Nephron progenitor cell (in vitro differentiated cells): ENCODE measurements at regions not wholly inside any gene's neighbourhood (a gene's known extent, or its start where the extent isn't known, plus 50 kb on each side); places are given as distances from the start of the nearest gene placed in this dataset.

Source experiments
- DNase-seq: peaks from one replicate; pipeline ENCODE4 v3.0.0; 2021
- H3K27ac Mint-ChIP-seq: 2 replicates; pipeline ENCODE4 v1.8.0; 2021; ENCODE audit warnings: mild to moderate bottlenecking, moderate library complexity, mixed read lengths
- H3K27me3 Mint-ChIP-seq: 2 replicates; pipeline ENCODE4 v1.8.0; 2021; ENCODE audit warnings: mild to moderate bottlenecking, low read depth, mixed read lengths; ENCODE audit not compliant: poor library complexity
- H3K36me3 Mint-ChIP-seq: 2 replicates; pipeline ENCODE4 v1.8.0; 2021; ENCODE audit warnings: low read depth, mixed read lengths
- H3K4me1 Mint-ChIP-seq: 2 replicates; pipeline ENCODE4 v1.8.0; 2021; ENCODE audit warnings: mixed read lengths
- H3K4me3 Mint-ChIP-seq: 2 replicates; pipeline ENCODE4 v1.8.0; 2021; ENCODE audit warnings: mild to moderate bottlenecking, moderate library complexity, mixed read lengths
- H3K9me3 Mint-ChIP-seq: 2 replicates; pipeline ENCODE4 v1.8.0; 2021; ENCODE audit warnings: mild to moderate bottlenecking, moderate library complexity, mixed read lengths
- CTCF ChIP-seq: fragments of 200-600 bp; sonication (generic); IDR thresholded peaks from 2 replicates; pipeline ENCODE4 v1.5.0; 2021; ENCODE audit warnings: antibody characterized with exemption

GRCh38 chr2:70036290-70036689 is 51.0 kb upstream of the PCBP1 start:
- Mint-ChIP-seq H3K9me3 (no peaks in the 10 kb centered on the region), H3K4me3 (no peak overlapping the region), H3K36me3 (peaks cover 39% of the 10 kb centered on the region), H3K27ac (no peak overlapping the region), H3K27me3 (no peaks in the 10 kb centered on the region), H3K4me1 (peaks cover 6% of the 10 kb centered on the region)
- no peak for DNase-seq
- TF ChIP-seq CTCF = no peak

- no peak overlapping the region for H3K4me3 Mint-ChIP-seq
- H3K27me3 Mint-ChIP-seq = no peaks in the 10 kb centered on the region
- no peak overlapping the region for H3K27ac Mint-ChIP-seq
- no peak for DNase-seq
- H3K4me1 Mint-ChIP-seq = peaks cover 10% of the 10 kb centered on the region
- H3K9me3 Mint-ChIP-seq = no peaks in the 10 kb centered on the region
- H3K36me3 Mint-ChIP-seq = peaks cover 45% of the 10 kb centered on the region
- no peak for TF ChIP-seq CTCF
Observed at GRCh38 chr2:70035344-70035844, 51.9 kb upstream of the PCBP1 start.

- Mint-ChIP-seq H3K27me3 (no peaks in the 10 kb centered on the region), H3K27ac (peak overlapping the region; percentile 88)
- no peak for DNase-seq
Observed at GRCh38 chr2:70030724-70031420, 56.4 kb upstream of the PCBP1 start.

GRCh38 chr2:70029814-70030409 is 57.4 kb upstream of the PCBP1 start:
- TF ChIP-seq CTCF = no peak
- DNase-seq = peak; percentile 14
- Mint-ChIP-seq H3K27me3 (no peaks in the 10 kb centered on the region), H3K36me3 (peaks cover 50% of the 10 kb centered on the region), H3K9me3 (no peaks in the 10 kb centered on the region), H3K27ac (peak overlapping the region; percentile 88), H3K4me3 (no peak overlapping the region), H3K4me1 (peaks cover 19% of the 10 kb centered on the region)

More at GRCh38 chr2:70030724-70031420, 56.4 kb upstream of the PCBP1 start:
- Mint-ChIP-seq H3K9me3 (no peaks in the 10 kb centered on the region), H3K4me3 (no peak overlapping the region), H3K36me3 (peaks cover 49% of the 10 kb centered on the region), H3K4me1 (peaks cover 19% of the 10 kb centered on the region)
- no peak for TF ChIP-seq CTCF

GRCh38 chr2:70024284-70024683 is 62.9 kb upstream of the ASPRV1 start:
- peak; percentile 27 for DNase-seq
- H3K27ac Mint-ChIP-seq = peak overlapping the region; percentile 79
- peaks cover 60% of the 10 kb centered on the region for H3K36me3 Mint-ChIP-seq
- H3K9me3 Mint-ChIP-seq = peaks cover 23% of the 10 kb centered on the region
- no peak for TF ChIP-seq CTCF
- H3K4me3 Mint-ChIP-seq = no peak overlapping the region
- H3K27me3 Mint-ChIP-seq = no peaks in the 10 kb centered on the region
- H3K4me1 Mint-ChIP-seq = peaks cover 14% of the 10 kb centered on the region
